MM.1S (cell line): ENCODE measurements at regions not wholly inside any gene's neighbourhood (a gene's known extent, or its start where the extent isn't known, plus 50 kb on each side); places are given as distances from the start of the nearest gene placed in this dataset.

Experiments used
- DNase-seq: peaks from one replicate; pipeline ENCODE4 v3.0.0-alpha.2; 2015
- H2AFZ ChIP-seq: fragments of 300-600 bp; sonication (generic); 2 replicates; pipeline ENCODE4 v1.6.0; 2016; ENCODE audit warnings: antibody characterized with exemption, low read length
- H3F3A ChIP-seq: fragments of 300-600 bp; sonication (generic); 2 replicates; pipeline ENCODE4 v1.6.1; 2016; ENCODE audit warnings: mild to moderate bottlenecking, antibody characterized with exemption, low read length, moderate library complexity, mixed read lengths; ENCODE audit not compliant: insufficient read depth
- H3K27ac ChIP-seq: fragments of 300-600 bp; sonication (generic); 2 replicates; pipeline ENCODE4 v1.5.1; 2016; ENCODE audit warnings: mild to moderate bottlenecking, low read length
- H3K27me3 ChIP-seq: fragments of 300-600 bp; sonication (generic); replicated peaks from 2 replicates; pipeline ENCODE4 v1.6.0; 2016; ENCODE audit warnings: low read length; ENCODE audit not compliant: insufficient read depth
- H3K36me3 ChIP-seq: fragments of 300-600 bp; sonication (generic); replicated peaks from 2 replicates; pipeline ENCODE4 v1.6.1; 2016; ENCODE audit warnings: mild to moderate bottlenecking, low read length, mixed read lengths; ENCODE audit not compliant: insufficient read depth
- H3K4me1 ChIP-seq: fragments of 300-600 bp; sonication (generic); 2 replicates; pipeline ENCODE4 v1.6.1; 2016; ENCODE audit warnings: low read length, mixed read lengths
- H3K4me2 ChIP-seq: fragments of 300-600 bp; sonication (generic); 2 replicates; pipeline ENCODE4 v1.6.0; 2016; ENCODE audit warnings: low read depth, low read length
- H3K4me3 ChIP-seq: fragments of 300-600 bp; sonication (generic); 2 replicates; pipeline ENCODE4 v1.5.1; 2016; ENCODE audit warnings: low read length, mixed read lengths
- H3K79me2 ChIP-seq: fragments of 300-600 bp; sonication (generic); 2 replicates; pipeline ENCODE4 v1.6.1; 2016; ENCODE audit warnings: mixed run types, low read length, mixed read lengths
- H3K9ac ChIP-seq: fragments of 300-600 bp; sonication (generic); 2 replicates; pipeline ENCODE4 v1.6.1; 2016; ENCODE audit warnings: low read length, mixed read lengths
- H3K9me2 ChIP-seq: fragments of 300-600 bp; sonication (generic); replicated peaks from 2 replicates; pipeline ENCODE4 v1.6.1; 2016; ENCODE audit warnings: mild to moderate bottlenecking, low read length, mixed read lengths; ENCODE audit not compliant: insufficient read depth
- H3K9me3 ChIP-seq: fragments of 300-600 bp; sonication (generic); replicated peaks from 2 replicates; pipeline ENCODE4 v1.6.1; 2016; ENCODE audit warnings: mild to moderate bottlenecking, low read length, mixed read lengths; ENCODE audit not compliant: insufficient read depth
- H4K20me1 ChIP-seq: fragments of 300-600 bp; sonication (generic); 2 replicates; pipeline ENCODE4 v1.6.1; 2016; ENCODE audit warnings: mild to moderate bottlenecking, low read length, moderate library complexity, mixed read lengths; ENCODE audit not compliant: insufficient read depth
- EZH2 ChIP-seq: fragments of 300-600 bp; sonication (generic); optimal IDR thresholded peaks from 2 replicates; pipeline ENCODE3; 2017; ENCODE audit warnings: low read depth, mild to moderate bottlenecking, antibody characterized with exemption, low read length, mixed read lengths
- EZH2phosphoT487 ChIP-seq: fragments of 300-600 bp; sonication (generic); IDR thresholded peaks from 2 replicates; pipeline ENCODE4 v1.6.1; 2018; ENCODE audit warnings: antibody characterized with exemption, low read length
- TF ChIP-seq, protein P1 (sequence below): fragments of 300-600 bp; sonication (generic); IDR thresholded peaks from 2 replicates; pipeline ENCODE4 v1.5.1; 2016; ENCODE audit warnings: antibody characterized with exemption, low read length, mixed read lengths

DNA sequence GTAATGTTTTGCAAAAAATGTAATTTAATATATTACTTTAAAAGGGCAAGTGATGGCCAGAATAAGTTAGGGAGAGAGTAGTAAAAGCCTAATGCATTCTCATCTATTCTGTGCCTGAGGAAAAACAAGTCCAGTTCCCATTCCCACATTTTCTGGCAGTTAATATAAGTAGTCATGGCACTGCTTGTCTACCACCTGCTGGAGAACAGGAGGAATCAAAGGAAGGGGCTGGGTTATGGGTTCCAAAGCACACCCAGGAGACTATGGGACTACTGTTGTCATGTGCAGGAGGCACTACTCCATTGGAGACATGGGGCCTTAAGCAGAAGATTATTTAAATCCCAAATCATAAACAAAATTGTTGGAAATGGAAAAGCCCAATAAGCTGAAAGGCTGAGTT lies 2618.6 kb downstream of the ARAP2 start:
- no peaks in the 10 kb centered on the region for H3K9me2 ChIP-seq
- no peak overlapping the region for H3K27ac ChIP-seq
- TF ChIP-seq EZH2phosphoT487 = no peak
- TF ChIP-seq EZH2 = no peak
- TF ChIP-seq, protein P1, sequence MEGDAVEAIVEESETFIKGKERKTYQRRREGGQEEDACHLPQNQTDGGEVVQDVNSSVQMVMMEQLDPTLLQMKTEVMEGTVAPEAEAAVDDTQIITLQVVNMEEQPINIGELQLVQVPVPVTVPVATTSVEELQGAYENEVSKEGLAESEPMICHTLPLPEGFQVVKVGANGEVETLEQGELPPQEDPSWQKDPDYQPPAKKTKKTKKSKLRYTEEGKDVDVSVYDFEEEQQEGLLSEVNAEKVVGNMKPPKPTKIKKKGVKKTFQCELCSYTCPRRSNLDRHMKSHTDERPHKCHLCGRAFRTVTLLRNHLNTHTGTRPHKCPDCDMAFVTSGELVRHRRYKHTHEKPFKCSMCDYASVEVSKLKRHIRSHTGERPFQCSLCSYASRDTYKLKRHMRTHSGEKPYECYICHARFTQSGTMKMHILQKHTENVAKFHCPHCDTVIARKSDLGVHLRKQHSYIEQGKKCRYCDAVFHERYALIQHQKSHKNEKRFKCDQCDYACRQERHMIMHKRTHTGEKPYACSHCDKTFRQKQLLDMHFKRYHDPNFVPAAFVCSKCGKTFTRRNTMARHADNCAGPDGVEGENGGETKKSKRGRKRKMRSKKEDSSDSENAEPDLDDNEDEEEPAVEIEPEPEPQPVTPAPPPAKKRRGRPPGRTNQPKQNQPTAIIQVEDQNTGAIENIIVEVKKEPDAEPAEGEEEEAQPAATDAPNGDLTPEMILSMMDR = no peak
- no peaks in the 10 kb centered on the region for H3K4me1 ChIP-seq
- DNase-seq = no peak
- H3K9me3 ChIP-seq = no peaks in the 10 kb centered on the region
- H3K27me3 ChIP-seq = no peaks in the 10 kb centered on the region
- no peak overlapping the region for H3K4me3 ChIP-seq
- H4K20me1 ChIP-seq = no peaks in the 10 kb centered on the region
- H2AFZ ChIP-seq = no peak overlapping the region
- no peaks in the 10 kb centered on the region for H3F3A ChIP-seq
- no peak overlapping the region for H3K9ac ChIP-seq
- no peak overlapping the region for H3K4me2 ChIP-seq
- no peaks in the 10 kb centered on the region for H3K79me2 ChIP-seq
- H3K36me3 ChIP-seq = no peaks in the 10 kb centered on the region

DNA sequence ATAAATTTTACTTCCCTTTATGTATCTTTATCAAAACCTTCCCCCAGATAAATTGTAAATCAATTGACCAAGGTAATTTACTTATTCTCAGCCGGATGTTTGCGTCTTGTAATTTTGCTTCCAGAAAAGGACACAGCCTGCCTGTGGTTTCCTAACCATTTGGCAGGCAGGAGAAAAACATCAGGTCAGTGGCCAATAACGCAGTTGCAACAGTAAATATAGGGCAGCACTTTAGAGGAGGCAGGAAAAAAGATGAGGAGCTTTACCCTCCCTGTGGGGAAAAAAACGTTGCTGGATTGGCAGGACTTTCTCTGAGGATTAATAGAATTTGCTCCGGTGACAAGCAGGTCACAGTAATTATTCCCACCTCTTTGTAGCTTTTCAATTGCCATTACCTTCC lies 2618.1 kb downstream of the ARAP2 start:
- Histone ChIP-seq H3K9me3 (no peaks in the 10 kb centered on the region), H3K79me2 (no peaks in the 10 kb centered on the region), H2AFZ (no peak overlapping the region), H3K36me3 (no peaks in the 10 kb centered on the region), H3K27ac (no peak overlapping the region), H3K9ac (no peak overlapping the region), H3K4me3 (no peak overlapping the region), H4K20me1 (no peaks in the 10 kb centered on the region), H3K4me2 (no peak overlapping the region), H3K4me1 (no peaks in the 10 kb centered on the region), H3K27me3 (no peaks in the 10 kb centered on the region), H3K9me2 (no peaks in the 10 kb centered on the region), H3F3A (no peaks in the 10 kb centered on the region)
- TF ChIP-seq EZH2phosphoT487 = no peak
- no peak for TF ChIP-seq EZH2
- TF ChIP-seq, protein P1 = no peak
- DNase-seq = no peak

DNA sequence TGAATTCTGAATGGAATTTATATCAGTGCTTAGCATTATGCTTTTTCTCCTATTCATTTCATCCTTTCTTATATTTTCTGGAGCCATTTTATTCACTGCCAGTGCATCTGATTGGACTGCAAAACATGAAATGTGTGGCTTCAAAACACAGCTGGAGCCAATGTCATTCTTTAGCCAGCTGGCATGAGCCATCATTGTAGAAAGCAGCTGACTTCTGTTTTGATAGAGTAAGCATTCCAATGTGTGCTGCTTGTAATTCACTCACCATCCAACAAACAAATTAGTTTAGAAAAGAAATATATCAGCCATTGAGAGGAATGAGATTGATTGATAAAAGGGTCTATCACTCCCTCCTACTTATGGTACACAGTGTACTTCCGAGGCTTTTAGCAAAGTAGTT lies 2616.0 kb downstream of the ARAP2 start:
- H3K27me3 ChIP-seq = no peaks in the 10 kb centered on the region
- H3K9me3 ChIP-seq = no peaks in the 10 kb centered on the region
- TF ChIP-seq, protein P1 = no peak
- TF ChIP-seq EZH2phosphoT487 = no peak
- TF ChIP-seq EZH2 = no peak
- H3K9ac ChIP-seq = no peak overlapping the region
- no peaks in the 10 kb centered on the region for H4K20me1 ChIP-seq
- H2AFZ ChIP-seq = no peak overlapping the region
- no peaks in the 10 kb centered on the region for H3K36me3 ChIP-seq
- no peaks in the 10 kb centered on the region for H3K9me2 ChIP-seq
- no peak for DNase-seq
- no peak overlapping the region for H3K4me2 ChIP-seq
- H3K79me2 ChIP-seq = no peaks in the 10 kb centered on the region
- no peak overlapping the region for H3K27ac ChIP-seq
- H3K4me1 ChIP-seq = no peaks in the 10 kb centered on the region
- no peaks in the 10 kb centered on the region for H3F3A ChIP-seq
- H3K4me3 ChIP-seq = no peak overlapping the region
